HG02943 (cell line): ENCODE measurements at regions not wholly inside any gene's neighbourhood (a gene's known extent, or its start where the extent isn't known, plus 50 kb on each side); places are given as distances from the start of the nearest gene placed in this dataset.

Source experiments
- ATAC-seq: cut with Tn5 transposase; IDR thresholded peaks from one replicate; pipeline ENCODE4 v1.9.1; 2021; ENCODE audit warnings: mild to moderate bottlenecking, low read depth, moderate library complexity; ENCODE audit not compliant: unreplicated experiment

- ATAC-seq: no peak
These were observed 88.7 kb downstream of the NR1D2 start for GRCh38 chr3:24033818-24034217.

DNA sequence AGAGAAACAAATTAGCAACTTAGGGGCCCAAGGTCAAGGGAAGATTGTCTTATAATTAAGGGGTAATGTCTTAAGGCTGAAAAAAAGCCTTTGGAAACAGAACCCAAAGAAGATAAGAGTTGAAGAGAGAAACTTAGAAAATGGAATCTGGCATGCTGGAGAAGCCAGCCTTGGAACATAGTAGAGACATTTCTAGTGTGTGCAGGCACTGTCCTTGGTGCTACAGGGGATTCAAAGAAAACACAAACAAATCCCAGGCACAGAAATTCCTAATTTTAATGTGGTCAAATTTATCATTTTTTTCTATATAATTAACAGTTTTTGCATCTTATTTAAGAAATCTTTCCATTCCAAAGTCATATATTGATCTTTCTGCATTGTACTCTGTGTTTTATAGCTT, 89.4 kb downstream of the NR1D2 start:
- ATAC-seq: no peak

DNA sequence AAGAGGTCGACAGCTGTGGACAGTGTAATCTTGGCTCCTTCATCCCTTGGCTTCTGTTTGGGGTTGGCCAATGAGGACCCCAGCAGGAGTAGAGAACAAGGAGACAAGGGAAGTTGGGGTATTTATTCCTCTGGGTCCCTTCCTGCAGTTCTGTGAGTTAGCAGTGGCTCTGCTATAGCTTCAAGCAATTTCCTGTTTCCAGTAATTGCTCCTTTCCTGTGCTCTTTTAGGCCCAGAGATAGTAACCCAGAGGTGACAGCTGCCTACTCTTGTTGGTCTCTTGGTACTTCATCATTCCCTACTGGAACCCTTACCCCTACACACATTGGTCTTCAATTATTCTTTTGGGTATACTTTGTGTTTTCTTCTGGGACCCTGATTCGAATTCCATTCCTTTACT, 92.9 kb downstream of the NR1D2 start:
- no peak for ATAC-seq

DNA sequence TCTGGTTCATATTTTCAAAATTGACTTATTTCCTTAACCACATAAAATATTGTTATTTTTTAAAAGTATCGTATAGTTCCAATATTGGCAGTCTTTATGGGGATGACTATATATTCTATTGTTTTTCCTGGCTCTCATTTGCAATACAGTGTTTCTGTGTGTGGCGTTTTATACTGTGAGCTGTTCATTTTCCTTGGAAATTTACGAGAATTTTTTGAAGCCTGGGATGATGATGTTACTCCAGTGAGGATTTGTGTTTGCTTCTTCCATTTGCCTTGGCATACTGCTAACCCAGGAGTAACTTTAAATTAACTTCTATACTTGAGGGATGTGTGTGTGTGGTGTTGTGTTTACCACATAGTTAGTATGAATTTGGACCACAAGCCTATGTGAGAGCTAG, 95.2 kb downstream of the NR1D2 start:
- ATAC-seq: no peak

DNA sequence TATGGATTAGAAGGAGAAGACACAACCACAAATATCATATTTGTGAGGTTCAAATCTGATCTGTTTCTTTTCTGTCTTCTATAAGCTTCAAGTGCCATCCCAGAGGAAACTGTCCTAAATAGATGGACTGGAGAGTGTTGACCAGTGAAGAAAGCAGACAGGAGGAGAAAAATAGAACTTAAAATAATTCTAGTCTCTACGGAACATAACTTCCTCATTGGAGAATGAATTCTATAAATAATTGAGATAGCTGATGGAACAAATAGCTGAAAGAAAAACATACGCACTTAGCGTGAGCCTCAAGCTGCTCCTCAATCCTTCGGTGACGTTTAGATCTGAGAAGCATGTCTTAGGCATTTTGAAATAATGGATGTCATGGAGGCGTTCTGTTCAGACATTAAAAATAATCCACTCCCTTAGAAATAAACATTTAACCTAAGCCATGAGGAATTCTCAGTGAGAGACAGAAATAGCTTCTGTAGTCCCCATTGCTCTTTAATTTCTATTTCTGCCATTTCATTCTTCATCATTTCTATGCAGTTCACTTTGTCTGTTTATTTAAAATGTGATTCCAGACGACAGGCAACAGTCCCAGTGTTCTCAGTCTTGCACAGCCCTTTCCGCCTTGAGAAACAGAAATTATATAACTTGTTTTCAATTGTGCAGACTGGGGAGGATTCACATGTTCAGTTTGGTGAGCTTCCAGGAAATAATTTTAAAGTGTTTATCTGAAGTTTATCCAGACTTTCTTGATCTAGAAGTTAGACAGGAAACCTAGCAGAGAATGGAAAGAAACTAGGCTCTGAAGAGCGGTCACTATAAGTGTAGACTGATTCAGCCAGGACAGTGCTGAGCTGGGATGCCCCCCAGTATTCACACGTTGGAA, 97.3 kb downstream of the NR1D2 start:
- ATAC-seq: no peak

- ATAC-seq: no peak
These were observed 98.1 kb downstream of the NR1D2 start for GRCh38 chr3:24043168-24043567.

DNA sequence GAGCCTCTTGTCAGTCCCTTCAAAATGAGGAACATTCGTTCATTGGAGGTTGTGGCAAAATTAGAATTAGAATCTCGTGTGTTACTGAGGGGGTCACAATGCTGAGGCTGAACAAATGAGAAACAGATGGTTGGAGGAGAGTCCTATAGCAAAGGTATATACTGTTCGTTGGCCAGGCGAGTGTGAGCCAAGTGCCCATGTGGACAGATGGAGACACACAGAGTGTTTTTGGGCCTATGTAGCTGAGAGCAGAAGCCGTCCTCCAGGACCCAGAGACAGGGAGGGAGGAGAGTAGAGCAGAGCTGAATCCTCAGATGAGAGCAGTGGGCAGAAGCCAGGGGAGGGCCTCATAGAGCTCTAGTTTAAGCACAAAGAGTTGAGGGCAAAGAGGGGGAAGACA, 98.9 kb downstream of the NR1D2 start:
- ATAC-seq: no peak

GRCh38 chr3:24046214-24046613, 101.1 kb downstream of the NR1D2 start:
- ATAC-seq: no peak

DNA sequence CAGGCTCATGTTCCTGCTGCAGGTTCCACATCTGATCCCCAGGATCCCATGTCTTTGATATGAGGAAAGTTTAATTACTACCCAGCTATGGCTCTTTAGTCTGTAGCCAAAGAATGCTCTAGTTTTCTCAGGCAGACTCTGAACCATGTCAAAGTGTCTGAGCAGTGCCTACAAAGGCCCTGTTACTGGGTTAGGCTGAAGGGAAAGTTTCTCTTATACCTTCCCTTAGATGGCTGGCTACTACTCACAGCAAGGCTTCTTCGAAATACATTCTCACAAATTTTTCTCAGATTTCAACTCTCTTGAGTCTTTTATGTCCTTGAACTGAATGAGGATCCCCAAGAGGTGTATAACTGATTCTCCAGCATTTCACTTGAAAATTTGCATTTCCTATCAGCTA, 102.4 kb downstream of the NR1D2 start:
- ATAC-seq: peak; percentile 19

GRCh38 chr3:24048843-24049242, 103.8 kb downstream of the NR1D2 start:
- ATAC-seq: no peak

DNA sequence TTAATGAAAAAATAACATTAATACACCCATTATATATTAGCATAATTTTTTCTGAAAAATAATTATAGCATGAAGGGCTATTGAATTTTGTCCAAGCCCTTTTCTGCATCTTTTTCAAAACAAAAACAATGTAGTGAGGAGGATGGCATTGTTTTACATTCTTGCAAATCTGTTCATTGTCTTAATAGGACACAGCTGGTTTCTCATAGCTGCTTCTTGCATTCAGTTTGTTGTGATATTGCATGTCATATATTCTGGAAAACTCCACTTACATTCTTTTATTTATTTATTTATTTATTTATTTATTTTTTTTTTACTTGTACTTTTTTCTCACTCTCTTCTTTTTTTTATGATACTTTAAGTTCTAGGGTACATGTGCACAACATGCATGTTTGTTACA, 107.4 kb downstream of the NR1D2 start:
- no peak for ATAC-seq

- no peak for ATAC-seq
These were observed 114.0 kb downstream of the NR1D2 start for GRCh38 chr3:24058940-24059705.

DNA sequence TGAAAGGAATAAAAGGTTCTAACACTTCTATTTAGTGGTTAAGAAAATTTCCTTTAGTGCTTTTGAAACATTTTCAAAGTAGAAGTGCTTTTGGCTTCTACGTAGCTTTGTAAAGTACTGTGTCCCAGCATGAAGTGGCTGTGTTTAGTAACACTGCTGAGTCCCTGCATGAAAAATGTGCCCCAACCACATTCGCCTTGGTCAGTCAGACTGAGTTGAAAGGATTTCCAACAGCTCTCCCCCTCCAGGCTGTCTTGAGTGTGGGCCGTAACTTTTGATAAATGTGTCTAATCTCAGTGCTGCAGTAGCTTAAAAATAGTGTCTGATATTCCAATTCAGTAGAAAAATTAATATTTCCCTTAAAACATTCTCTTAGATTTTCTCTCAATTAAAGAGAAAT, 115.0 kb downstream of the NR1D2 start:
- no peak for ATAC-seq

GRCh38 chr3:24062916-24063315, 117.8 kb downstream of the NR1D2 start:
- ATAC-seq: no peak
